ENCODE measurements at regions not wholly inside any gene's neighbourhood (a gene's known extent, or its start where the extent isn't known, plus 50 kb on each side); places are given as distances from the start of the nearest gene placed in this dataset.

- Histone ChIP-seq H3K27me3 (no peaks in the 10 kb centered on the region), H3K27ac (no peak overlapping the region), H3K4me1 (no peaks in the 10 kb centered on the region), H3K4me3 (no peak overlapping the region), H3K9me3 (no peaks in the 10 kb centered on the region), H3K36me3 (no peaks in the 10 kb centered on the region)
- no peak for DNase-seq
- WGBS, 2 donors, result 74% methylated on average over 8 of the region's 8 CpGs
- ATAC-seq (ENCODE audit: low FRiP score in 2 of 2), result no peak
- TF ChIP-seq POLR2A (IDR thresholded peaks at IDR 0.05) (no peak), CTCF (IDR thresholded peaks at IDR 0.05) (no peak), EP300 (IDR thresholded peaks at IDR 0.05) (no peak), POLR2AphosphoS5 (IDR thresholded peaks at IDR 0.05) (no peak)
Observed at GRCh38 chr11:114787126-114787525, 108.8 kb downstream of the NXPE2 start.

- DNase-seq, result no peak
- 56% methylated on average over 3 of the region's 3 CpGs for WGBS, 2 donors
- H3K4me3 ChIP-seq, result no peak overlapping the region
- ATAC-seq (ENCODE audit: low FRiP score in 2 of 2), result no peak
- no peak overlapping the region for H3K27ac ChIP-seq
- no peaks in the 10 kb centered on the region for H3K9me3 ChIP-seq
- H3K36me3 ChIP-seq, result no peaks in the 10 kb centered on the region
- H3K4me1 ChIP-seq, result no peaks in the 10 kb centered on the region
- TF ChIP-seq CTCF (IDR thresholded peaks at IDR 0.05) (no peak), POLR2A (IDR thresholded peaks at IDR 0.05) (no peak), EP300 (IDR thresholded peaks at IDR 0.05) (no peak), POLR2AphosphoS5 (IDR thresholded peaks at IDR 0.05) (no peak)
- H3K27me3 ChIP-seq, result no peaks in the 10 kb centered on the region
Observed at GRCh38 chr11:114790910-114791309, 112.6 kb downstream of the NXPE2 start.

- peaks cover 0 to 13% (median 7%) of the 10 kb centered on the region in 4 donors for H3K4me1 ChIP-seq
- TF ChIP-seq EP300 (IDR thresholded peaks at IDR 0.05), result no peak
- TF ChIP-seq POLR2A (IDR thresholded peaks at IDR 0.05), result no peak
- TF ChIP-seq CTCF (IDR thresholded peaks at IDR 0.05), result no peak
- no peak for TF ChIP-seq POLR2AphosphoS5 (IDR thresholded peaks at IDR 0.05)
- H3K27ac ChIP-seq, result no peak overlapping the region
- 28 to 40% methylated on average over 3 of the region's 3 CpGs for WGBS, 2 donors
- ATAC-seq (ENCODE audit: low FRiP score in 2 of 2) (no peak), DNase-seq (no peak)
- H3K36me3 ChIP-seq, result no peaks in the 10 kb centered on the region
- no peaks in the 10 kb centered on the region for H3K9me3 ChIP-seq
- H3K27me3 ChIP-seq, result no peaks in the 10 kb centered on the region
- H3K4me3 ChIP-seq, result no peak overlapping the region
Observed at GRCh38 chr11:114794048-114794684, 115.8 kb downstream of the NXPE2 start.

- 42 to 43% methylated on average over 9 of the region's 9 CpGs for WGBS, 2 donors
- Histone ChIP-seq H3K27me3 (no peaks in the 10 kb centered on the region), H3K27ac (peak overlapping the region in 1 of 4 donors; percentile 15), H3K4me1 (peaks cover 0 to 13% (median 7%) of the 10 kb centered on the region in 4 donors), H3K4me3 (no peak overlapping the region), H3K9me3 (no peaks in the 10 kb centered on the region), H3K36me3 (no peaks in the 10 kb centered on the region)
- no peak for ATAC-seq (ENCODE audit: low FRiP score in 2 of 2)
- TF ChIP-seq POLR2AphosphoS5 (IDR thresholded peaks at IDR 0.05) (no peak), CTCF (IDR thresholded peaks at IDR 0.05) (no peak), POLR2A (IDR thresholded peaks at IDR 0.05) (no peak), EP300 (IDR thresholded peaks at IDR 0.05) (no peak)
- DNase-seq, result no peak
Observed at GRCh38 chr11:114796954-114797721, 118.8 kb downstream of the NXPE2 start.

All from upper lobe of left lung (tissue), 6 donors.